Naive thymus-derived CD8-positive, alpha-beta T cell (primary cell): ENCODE measurements at regions not wholly inside any gene's neighbourhood (a gene's known extent, or its start where the extent isn't known, plus 50 kb on each side); places are given as distances from the start of the nearest gene placed in this dataset.
"Not testable (repeated sequence)": the region's sequence is repeated elsewhere in the genome, so short reads cannot be mapped to it uniquely, and the experiment has no call there.

Source experiments
- ATAC-seq, 2 donors: fragments of 150-1000 bp; cut with Tn5 transposase in 1 of 2; sonication (Bioruptor Pico), chemical (Tn5 transposase) in 1 of 2; 1 replicate in 1 of 2; 2 replicates in 1 of 2; pipeline ENCODE4 v1.10.0; 2021; ENCODE audit warnings: mild to moderate bottlenecking in 2 of 2, moderate library complexity in 2 of 2
- POLR2A ChIA-PET: fragments of 350-600 bp; sonication (Branson Sonifier 250); formaldehyde crosslinking; loops from one replicate; lab custom pipeline; 2021; ENCODE audit warnings: antibody characterized with exemption; lab: Charles Lee
- DNase-seq, 10 donors: peaks; one replicate each; pipeline versions ENCODE4 v3.0.0 to v3.0.0-alpha.2; 2020 to 2022
- H3K27ac Mint-ChIP-seq, 10 donors: one replicate each; pipeline ENCODE4 v1.8.0; 2020 to 2022; ENCODE audit warnings: mild to moderate bottlenecking in 10 of 10, mixed read lengths in 10 of 10, moderate library complexity in 4 of 10, inconsistent platforms in 1 of 10
- H3K27me3 Mint-ChIP-seq, 5 donors: one replicate each; pipeline ENCODE4 v1.8.0; 2021 to 2022; ENCODE audit warnings: mixed read lengths in 5 of 5
- H3K36me3 Mint-ChIP-seq, 3 donors: one replicate each; pipeline ENCODE4 v1.8.0; 2020 to 2022; ENCODE audit warnings: mixed read lengths in 3 of 3, mild to moderate bottlenecking in 2 of 3, inconsistent platforms in 1 of 3
- H3K4me1 Mint-ChIP-seq, 4 donors: one replicate each; pipeline ENCODE4 v1.8.0; 2021 to 2022; ENCODE audit warnings: mixed read lengths in 4 of 4
- H3K4me3 Mint-ChIP-seq, 10 donors: one replicate each; pipeline ENCODE4 v1.8.0; 2020 to 2022; ENCODE audit warnings: mild to moderate bottlenecking in 10 of 10, mixed read lengths in 10 of 10, moderate library complexity in 6 of 10, inconsistent platforms in 1 of 10
- H3K9me3 Mint-ChIP-seq, 9 donors: one replicate each; pipeline ENCODE4 v1.8.0; 2020 to 2022; ENCODE audit warnings: mixed read lengths in 9 of 9, mild to moderate bottlenecking in 3 of 9, inconsistent platforms in 1 of 9, moderate library complexity in 1 of 9

GRCh38 chr7:10593080-10593479, 380.6 kb upstream of the PHF14 start:
- Mint-ChIP-seq H3K9me3 (peaks cover 0 to 7% (median 0%) of the 10 kb centered on the region in 9 donors), H3K36me3 (no peaks in the 10 kb centered on the region), H3K27ac (no peak overlapping the region), H3K4me1 (no peaks in the 10 kb centered on the region), H3K27me3 (no peaks in the 10 kb centered on the region), H3K4me3 (no peak overlapping the region)
- POLR2A ChIA-PET = no interaction called here
- ATAC-seq = no peak
- DNase-seq = no peak

- no peak for ATAC-seq
Observed at GRCh38 chr7:10596827-10597226, 376.8 kb upstream of the PHF14 start.

GRCh38 chr7:10604128-10604527, 369.5 kb upstream of the PHF14 start:
- Mint-ChIP-seq H3K36me3 (no peaks in the 10 kb centered on the region), H3K4me3 (no peak overlapping the region), H3K27me3 (no peaks in the 10 kb centered on the region), H3K4me1 (no peaks in the 10 kb centered on the region), H3K27ac (no peak overlapping the region), H3K9me3 (no peaks in the 10 kb centered on the region)
- POLR2A ChIA-PET = no interaction called here
- ATAC-seq (no peak), DNase-seq (no peak)

More at GRCh38 chr7:10596827-10597226, 376.8 kb upstream of the PHF14 start:
- H3K27me3 Mint-ChIP-seq = no peaks in the 10 kb centered on the region
- H3K4me1 Mint-ChIP-seq = no peaks in the 10 kb centered on the region
- no peak overlapping the region for H3K27ac Mint-ChIP-seq
- DNase-seq = no peak
- H3K4me3 Mint-ChIP-seq = no peak overlapping the region
- POLR2A ChIA-PET = no interaction called here
- no peaks in the 10 kb centered on the region for H3K36me3 Mint-ChIP-seq
- no peaks in the 10 kb centered on the region for H3K9me3 Mint-ChIP-seq

GRCh38 chr7:10612950-10613349, 360.7 kb upstream of the PHF14 start:
- H3K9me3 Mint-ChIP-seq = peaks cover 0 to 4% (median 0%) of the 10 kb centered on the region in 9 donors
- H3K36me3 Mint-ChIP-seq = peaks cover 0 to 5% (median 0%) of the 10 kb centered on the region in 3 donors
- H3K27ac Mint-ChIP-seq = no peak overlapping the region
- peaks cover 0 to 4% (median 2%) of the 10 kb centered on the region in 5 donors for H3K27me3 Mint-ChIP-seq
- H3K4me3 Mint-ChIP-seq = no peak overlapping the region
- POLR2A ChIA-PET = no interaction called here
- DNase-seq (no peak), ATAC-seq (no peak)
- no peaks in the 10 kb centered on the region for H3K4me1 Mint-ChIP-seq

GRCh38 chr7:10618953-10619352, 354.7 kb upstream of the PHF14 start:
- no peak overlapping the region for H3K27ac Mint-ChIP-seq
- peaks cover 0 to 7% (median 0%) of the 10 kb centered on the region in 9 donors for H3K9me3 Mint-ChIP-seq
- no peak for ATAC-seq
- no peaks in the 10 kb centered on the region for H3K4me1 Mint-ChIP-seq
- peaks cover 0 to 5% (median 0%) of the 10 kb centered on the region in 3 donors for H3K36me3 Mint-ChIP-seq
- peaks cover 0 to 6% (median 0%) of the 10 kb centered on the region in 5 donors for H3K27me3 Mint-ChIP-seq
- DNase-seq = no peak
- H3K4me3 Mint-ChIP-seq = no peak overlapping the region
- POLR2A ChIA-PET = no interaction called here

- peaks cover 0 to 15% (median 9%) of the 10 kb centered on the region in 9 donors for H3K9me3 Mint-ChIP-seq
- POLR2A ChIA-PET = no interaction called here
- H3K27me3 Mint-ChIP-seq = peaks cover 0 to 2% (median 0%) of the 10 kb centered on the region in 5 donors
- ATAC-seq = no peak
- no peaks in the 10 kb centered on the region for H3K4me1 Mint-ChIP-seq
- no peak for DNase-seq
- no peaks in the 10 kb centered on the region for H3K36me3 Mint-ChIP-seq
- H3K4me3 Mint-ChIP-seq = no peak overlapping the region
- H3K27ac Mint-ChIP-seq = no peak overlapping the region
Observed at GRCh38 chr7:10632712-10633111, 341.0 kb upstream of the PHF14 start.

GRCh38 chr7:10634239-10634638, 339.4 kb upstream of the PHF14 start:
- DNase-seq = no peak
- Mint-ChIP-seq H3K9me3 (peaks cover 0 to 12% (median 5%) of the 10 kb centered on the region in 9 donors), H3K4me3 (no peak overlapping the region), H3K36me3 (no peaks in the 10 kb centered on the region), H3K27me3 (no peaks in the 10 kb centered on the region), H3K27ac (no peak overlapping the region), H3K4me1 (no peaks in the 10 kb centered on the region)
- POLR2A ChIA-PET = no interaction called here
- no peak for ATAC-seq

- POLR2A ChIA-PET = no interaction called here
- peaks cover 2 to 9% (median 7%) of the 10 kb centered on the region in 4 donors for H3K4me1 Mint-ChIP-seq
- DNase-seq (no peak), ATAC-seq (no peak)
- H3K27me3 Mint-ChIP-seq = no peaks in the 10 kb centered on the region
- no peak overlapping the region for H3K27ac Mint-ChIP-seq
- H3K4me3 Mint-ChIP-seq = no peak overlapping the region
- no peaks in the 10 kb centered on the region for H3K9me3 Mint-ChIP-seq
- no peaks in the 10 kb centered on the region for H3K36me3 Mint-ChIP-seq
Observed at GRCh38 chr7:10637991-10638390, 335.7 kb upstream of the PHF14 start.

GRCh38 chr7:10643545-10643944, 330.1 kb upstream of the PHF14 start:
- Mint-ChIP-seq H3K4me3 (peak overlapping the region in 9 of 10 donors; percentile 15 to 54 (median 42)), H3K36me3 (no peaks in the 10 kb centered on the region), H3K9me3 (no peaks in the 10 kb centered on the region), H3K27ac (peak overlapping the region in 5 of 10 donors; percentile 0 to 83 (median 23)), H3K27me3 (peaks cover 0 to 1% (median 0%) of the 10 kb centered on the region in 5 donors), H3K4me1 (peaks cover 7 to 24% (median 22%) of the 10 kb centered on the region in 4 donors)
- ATAC-seq (peak; percentile 56 to 72), DNase-seq (peak in 4 of 10 donors; percentile 0 to 54 (median 38))
- POLR2A ChIA-PET = no interaction called here

- Mint-ChIP-seq H3K27me3 (peaks cover 0 to 1% (median 0%) of the 10 kb centered on the region in 5 donors), H3K4me1 (peaks cover 7 to 24% (median 22%) of the 10 kb centered on the region in 4 donors), H3K4me3 (no peak overlapping the region), H3K9me3 (no peaks in the 10 kb centered on the region), H3K27ac (no peak overlapping the region), H3K36me3 (no peaks in the 10 kb centered on the region)
- POLR2A ChIA-PET = no interaction called here
- no peak for DNase-seq
- no peak for ATAC-seq
Observed at GRCh38 chr7:10644849-10645248, 328.8 kb upstream of the PHF14 start.

GRCh38 chr7:10646194-10646593, 327.5 kb upstream of the PHF14 start:
- POLR2A ChIA-PET = no interaction called here
- Mint-ChIP-seq H3K27me3 (peaks cover 0 to 1% (median 0%) of the 10 kb centered on the region in 5 donors), H3K4me1 (peaks cover 7 to 24% (median 22%) of the 10 kb centered on the region in 4 donors), H3K27ac (no peak overlapping the region), H3K4me3 (no peak overlapping the region), H3K36me3 (no peaks in the 10 kb centered on the region), H3K9me3 (no peaks in the 10 kb centered on the region)
- DNase-seq (no peak), ATAC-seq (no peak)

GRCh38 chr7:10648289-10648688, 325.4 kb upstream of the PHF14 start:
- ATAC-seq (no peak), DNase-seq (no peak)
- Mint-ChIP-seq H3K27ac (no peak overlapping the region), H3K9me3 (no peaks in the 10 kb centered on the region), H3K4me3 (no peak overlapping the region), H3K36me3 (no peaks in the 10 kb centered on the region), H3K4me1 (peaks cover 3 to 13% (median 11%) of the 10 kb centered on the region in 4 donors), H3K27me3 (peaks cover 0 to 1% (median 0%) of the 10 kb centered on the region in 5 donors)
- POLR2A ChIA-PET = no interaction called here

- DNase-seq, POLR2A ChIA-PET, H3K27ac Mint-ChIP-seq, ATAC-seq, H3K27me3 Mint-ChIP-seq, H3K4me1 Mint-ChIP-seq, H3K4me3 Mint-ChIP-seq, H3K36me3 Mint-ChIP-seq, H3K9me3 Mint-ChIP-seq: not testable (repeated sequence)
Observed at GRCh38 chr7:10649120-10649519, 324.6 kb upstream of the PHF14 start.

- Mint-ChIP-seq H3K27ac (no peak overlapping the region), H3K4me1 (no peaks in the 10 kb centered on the region), H3K36me3 (peaks cover 0 to 2% (median 0%) of the 10 kb centered on the region in 3 donors), H3K27me3 (peaks cover 0 to 1% (median 0%) of the 10 kb centered on the region in 5 donors), H3K9me3 (peaks cover 0 to 2% (median 0%) of the 10 kb centered on the region in 9 donors), H3K4me3 (no peak overlapping the region)
- POLR2A ChIA-PET = no interaction called here
- ATAC-seq (no peak), DNase-seq (no peak)
Observed at GRCh38 chr7:10655031-10655430, 318.6 kb upstream of the PHF14 start.
